Keratinocyte (primary cell): ENCODE measurements at regions not wholly inside any gene's neighbourhood (a gene's known extent, or its start where the extent isn't known, plus 50 kb on each side); places are given as distances from the start of the nearest gene placed in this dataset.
"Not testable (repeated sequence)": the region's sequence is repeated elsewhere in the genome, so short reads cannot be mapped to it uniquely, and the experiment has no call there.

Source experiments
- DNase-seq: peaks from one replicate; pipeline ENCODE4 v3.0.0-alpha.2; 2011; ENCODE audit warnings: low read depth, missing footprints, low spot score
- FAIRE-seq: peaks from 2 replicates; lab custom pipeline; 2011; peaks lifted over from hg19 to GRCh38; lab: Jason Lieb, UNC
- H2AFZ ChIP-seq: 2 replicates; pipeline ENCODE4 v1.6.0; 2012; ENCODE audit warnings: low read length, control low read depth, inconsistent platforms; ENCODE audit not compliant: control insufficient read depth
- H3K27ac ChIP-seq: 2 replicates; pipeline ENCODE4 v1.5.1; 2011; ENCODE audit warnings: low read length; ENCODE audit not compliant: control insufficient read depth, insufficient read depth
- H3K27me3 ChIP-seq: 3 replicates; pipeline ENCODE4 v1.6.0; 2011; ENCODE audit warnings: low read length; ENCODE audit not compliant: control insufficient read depth, insufficient read depth; ENCODE audit errors: extremely low read depth
- H3K36me3 ChIP-seq, 2 experiments: 2 replicates in 1 of 2; 3 replicates in 1 of 2; pipeline ENCODE4 v1.5.1; 2011; ENCODE audit warnings: low read length in 2 of 2, mild to moderate bottlenecking in 1 of 2; ENCODE audit not compliant: control insufficient read depth in 2 of 2, insufficient read depth in 2 of 2; ENCODE audit errors: extremely low read depth in 1 of 2
- H3K4me1 ChIP-seq: 3 replicates; pipeline ENCODE4 v1.5.1; 2011; ENCODE audit warnings: low read length; ENCODE audit not compliant: control insufficient read depth, insufficient read depth; ENCODE audit errors: extremely low read depth
- H3K4me2 ChIP-seq: 3 replicates; pipeline ENCODE4 v1.6.0; 2011; ENCODE audit warnings: low read depth, low read length; ENCODE audit not compliant: control insufficient read depth, insufficient read depth; ENCODE audit errors: extremely low read depth
- H3K4me3 ChIP-seq, 3 experiments: fragments of 200-600 bp in 1 of 3; sonication (generic) in 1 of 3; 2 replicates in 2 of 3; 3 replicates in 1 of 3; pipeline ENCODE4 v1.5.1; 2011 to 2016; ENCODE audit warnings: low read length in 3 of 3, mild to moderate bottlenecking in 3 of 3, control low read depth in 2 of 3, inconsistent platforms in 1 of 3, low read depth in 1 of 3, mixed read lengths in 1 of 3, mixed run types in 1 of 3, moderate library complexity in 1 of 3; ENCODE audit not compliant: control insufficient read depth in 2 of 3, insufficient read depth in 2 of 3; ENCODE audit errors: extremely low read depth in 1 of 3
- H3K79me2 ChIP-seq: 2 replicates; pipeline ENCODE4 v1.6.0; 2012; ENCODE audit warnings: low read length; ENCODE audit not compliant: control insufficient read depth, insufficient read depth
- H3K9ac ChIP-seq: 3 replicates; pipeline ENCODE4 v1.6.0; 2011; ENCODE audit warnings: low read length; ENCODE audit not compliant: control insufficient read depth, insufficient read depth; ENCODE audit errors: extremely low read depth
- H3K9me1 ChIP-seq: 3 replicates; pipeline ENCODE4 v1.6.0; 2011; ENCODE audit warnings: low read length; ENCODE audit not compliant: control insufficient read depth, insufficient read depth; ENCODE audit errors: extremely low read depth
- H3K9me3 ChIP-seq: 2 replicates; pipeline ENCODE4 v1.5.1; 2012; ENCODE audit warnings: low read depth, low read length; ENCODE audit not compliant: control insufficient read depth
- H4K20me1 ChIP-seq: 3 replicates; pipeline ENCODE4 v1.6.0; 2011; ENCODE audit warnings: low read length; ENCODE audit not compliant: control insufficient read depth, insufficient read depth; ENCODE audit errors: extremely low read depth
- CTCF ChIP-seq, 3 experiments: IDR thresholded peaks in 1 of 3; conservative IDR thresholded peaks in 1 of 3; optimal IDR thresholded peaks in 1 of 3; 2 replicates in 2 of 3; 3 replicates in 1 of 3; pipeline versions ENCODE3 to v1.5.1; 2011; ENCODE audit warnings: low read length in 3 of 3, mild to moderate bottlenecking in 3 of 3, moderate library complexity in 2 of 3, control low read depth in 1 of 3, inconsistent platforms in 1 of 3; ENCODE audit not compliant: insufficient read depth in 2 of 3; ENCODE audit errors: extremely low read depth in 1 of 3
- EZH2 ChIP-seq: IDR thresholded peaks from one replicate; pipeline ENCODE4 v1.6.1; 2012; ENCODE audit warnings: inconsistent platforms, mild to moderate bottlenecking, low read length, moderate library complexity
- dilution Hi-C: fragments of 300-500 bp; cut with MboI; formaldehyde crosslinking; loops from one replicate; pipeline ENCODE4 v1.7.0; 2020; ENCODE audit warnings: low sequenced_read_pairs; ENCODE audit not compliant: extremely low pct_ligation_motif_present

- Histone ChIP-seq H3K79me2 (no peaks in the 10 kb centered on the region), H3K4me3 (no peak overlapping the region), H4K20me1 (no peaks in the 10 kb centered on the region), H3K9me1 (no peaks in the 10 kb centered on the region), H3K36me3 (no peaks in the 10 kb centered on the region), H3K27ac (no peak overlapping the region), H3K9me3 (no peaks in the 10 kb centered on the region), H3K4me1 (no peaks in the 10 kb centered on the region), H3K4me2 (no peak overlapping the region), H3K27me3 (no peaks in the 10 kb centered on the region), H2AFZ (no peak overlapping the region), H3K9ac (no peak overlapping the region)
- TF ChIP-seq EZH2: no peak
- no peak for TF ChIP-seq CTCF (optimal IDR thresholded peaks at IDR 0.05 in 1 of 3, IDR thresholded peaks at IDR 0.05 in 1 of 3, conservative IDR thresholded peaks at IDR 0.05 in 1 of 3; ENCODE audit: extremely low read depth in 1 of 3, insufficient read depth in 2 of 3, low read length in 3 of 3)
- dilution Hi-C loops: no loop called here
- DNase-seq (no peak), FAIRE-seq (no peak)
Observed at GRCh38 chr18:67132919-67133318, 383.6 kb downstream of the DSEL start.

- no peak for DNase-seq
Observed at GRCh38 chr18:67131498-67131897, 385.0 kb downstream of the DSEL start.

GRCh38 chr18:67126751-67127150 is 389.8 kb downstream of the DSEL start:
- H3K36me3 ChIP-seq, H3K4me2 ChIP-seq, H2AFZ ChIP-seq, dilution Hi-C loops, H3K9me1 ChIP-seq, H3K27me3 ChIP-seq, FAIRE-seq, H3K27ac ChIP-seq, H3K9ac ChIP-seq, H3K4me1 ChIP-seq, DNase-seq, H3K9me3 ChIP-seq, H3K79me2 ChIP-seq, H4K20me1 ChIP-seq, H3K4me3 ChIP-seq: not testable (repeated sequence)

More at GRCh38 chr18:67131498-67131897, 385.0 kb downstream of the DSEL start:
- no peaks in the 10 kb centered on the region for H3K9me1 ChIP-seq
- no peak for FAIRE-seq
- dilution Hi-C loops: no loop called here
- no peak overlapping the region for H3K27ac ChIP-seq
- H3K27me3 ChIP-seq: no peaks in the 10 kb centered on the region
- no peaks in the 10 kb centered on the region for H3K36me3 ChIP-seq
- H3K79me2 ChIP-seq: no peaks in the 10 kb centered on the region
- H4K20me1 ChIP-seq: no peaks in the 10 kb centered on the region
- no peaks in the 10 kb centered on the region for H3K4me1 ChIP-seq
- H3K4me3 ChIP-seq: no peak overlapping the region
- no peak for TF ChIP-seq EZH2
- no peak overlapping the region for H3K4me2 ChIP-seq
- H2AFZ ChIP-seq: no peak overlapping the region
- no peak overlapping the region for H3K9ac ChIP-seq
- no peaks in the 10 kb centered on the region for H3K9me3 ChIP-seq
